22Rv1 (cell line): ENCODE measurements at regions not wholly inside any gene's neighbourhood (a gene's known extent, or its start where the extent isn't known, plus 50 kb on each side); places are given as distances from the start of the nearest gene placed in this dataset.

Source experiments
- CTCF ChIP-seq: fragments of 450-650 bp; IDR thresholded peaks from 2 replicates; pipeline ENCODE4 v1.5.1; 2017; ENCODE audit warnings: mild to moderate bottlenecking
- ZFX ChIP-seq: fragments of 450-650 bp; IDR thresholded peaks from 2 replicates; pipeline ENCODE4 v1.6.1; 2017; ENCODE audit warnings: antibody characterized with exemption, borderline replicate concordance

GRCh38 chr7:156069891-156070290 is 257.6 kb upstream of the SHH start:
- TF ChIP-seq CTCF (no peak), ZFX (no peak)
